Loucy (cell line): ENCODE measurements at regions not wholly inside any gene's neighbourhood (a gene's known extent, or its start where the extent isn't known, plus 50 kb on each side); places are given as distances from the start of the nearest gene placed in this dataset.
"Not testable (repeated sequence)": the region's sequence is repeated elsewhere in the genome, so short reads cannot be mapped to it uniquely, and the experiment has no call there.

Experiments
- H2AFZ ChIP-seq: fragments of 200-600 bp; sonication (generic); 2 replicates; pipeline ENCODE4 v1.6.0; 2016; ENCODE audit warnings: antibody characterized with exemption, mild to moderate bottlenecking, low read length, moderate library complexity
- H3F3A ChIP-seq: fragments of 200-600 bp; 2 replicates; pipeline ENCODE4 v1.6.0; 2016; ENCODE audit warnings: antibody characterized with exemption, low read depth, mild to moderate bottlenecking
- H3K27me3 ChIP-seq: fragments of 200-600 bp; sonication (generic); 2 replicates; pipeline ENCODE4 v1.6.1; 2014; ENCODE audit warnings: low read length, mild to moderate bottlenecking; ENCODE audit not compliant: insufficient read depth, poor library complexity, severe bottlenecking
- H3K36me3 ChIP-seq: fragments of 200-600 bp; sonication (generic); 2 replicates; pipeline ENCODE4 v1.6.1; 2016; ENCODE audit warnings: low read length; ENCODE audit not compliant: insufficient read depth
- H3K4me1 ChIP-seq: fragments of 200-600 bp; sonication (generic); 2 replicates; pipeline ENCODE4 v1.5.1; 2014; ENCODE audit warnings: low read length, mild to moderate bottlenecking; ENCODE audit not compliant: insufficient read depth, poor library complexity, severe bottlenecking
- H3K4me2 ChIP-seq: fragments of 200-600 bp; sonication (generic); 2 replicates; pipeline ENCODE4 v1.6.0; 2014; ENCODE audit warnings: antibody characterized with exemption, low read length, low read depth, mild to moderate bottlenecking; ENCODE audit not compliant: poor library complexity, severe bottlenecking
- H3K4me3 ChIP-seq: fragments of 200-600 bp; sonication (generic); 2 replicates; pipeline ENCODE4 v1.5.1; 2014; ENCODE audit warnings: low read length, mild to moderate bottlenecking, mixed read lengths; ENCODE audit not compliant: poor library complexity, severe bottlenecking
- H3K79me2 ChIP-seq: fragments of 200-600 bp; sonication (generic); 2 replicates; pipeline ENCODE4 v1.6.1; 2014; ENCODE audit warnings: low read length; ENCODE audit not compliant: insufficient read depth
- H3K9ac ChIP-seq: fragments of 200-600 bp; sonication (generic); 2 replicates; pipeline ENCODE4 v1.6.0; 2014; ENCODE audit warnings: mild to moderate bottlenecking, low read depth, low read length, moderate library complexity; ENCODE audit not compliant: poor library complexity, severe bottlenecking
- H3K9me2 ChIP-seq: fragments of 200-600 bp; sonication (generic); replicated peaks from 2 replicates; pipeline ENCODE4 v1.6.1; 2016; ENCODE audit warnings: low read depth, low read length, mixed read lengths
- H3K9me3 ChIP-seq: fragments of 200-600 bp; sonication (generic); 2 replicates; pipeline ENCODE4 v1.6.1; 2014; ENCODE audit warnings: mild to moderate bottlenecking, antibody characterized with exemption, low read length, low read depth; ENCODE audit not compliant: insufficient read depth
- H4K20me1 ChIP-seq: fragments of 200-600 bp; sonication (generic); 2 replicates; pipeline ENCODE4 v1.6.0; 2014; ENCODE audit warnings: antibody characterized with exemption, low read length, mild to moderate bottlenecking; ENCODE audit not compliant: insufficient read depth, poor library complexity, severe bottlenecking
- CTCF ChIP-seq: fragments of 200-600 bp; sonication (generic); conservative IDR thresholded peaks from 2 replicates; pipeline ENCODE4 v1.5.1; 2014; ENCODE audit warnings: mild to moderate bottlenecking, antibody characterized with exemption, low read length
- EZH2phosphoT487 ChIP-seq: fragments of 200-600 bp; IDR thresholded peaks from 2 replicates; pipeline ENCODE4 v1.6.1; 2018; ENCODE audit warnings: antibody characterized with exemption, mild to moderate bottlenecking, moderate library complexity, borderline replicate concordance

- Histone ChIP-seq H3F3A (no peaks in the 10 kb centered on the region), H4K20me1 (no peaks in the 10 kb centered on the region), H3K79me2 (no peaks in the 10 kb centered on the region), H3K4me3 (no peak overlapping the region), H3K9ac (no peak overlapping the region), H3K9me3 (no peaks in the 10 kb centered on the region), H2AFZ (no peak overlapping the region), H3K36me3 (no peaks in the 10 kb centered on the region), H3K4me1 (peaks cover 39% of the 10 kb centered on the region), H3K4me2 (no peak overlapping the region), H3K9me2 (no peaks in the 10 kb centered on the region), H3K27me3 (no peaks in the 10 kb centered on the region)
- no peak for TF ChIP-seq CTCF
- TF ChIP-seq EZH2phosphoT487 = no peak
Observed at GRCh38 chr2:177001334-177001733, 211.3 kb upstream of the HNRNPA3 start.

- no peaks in the 10 kb centered on the region for H3K27me3 ChIP-seq
- no peaks in the 10 kb centered on the region for H3K79me2 ChIP-seq
- no peak overlapping the region for H2AFZ ChIP-seq
- H3K4me2 ChIP-seq = no peak overlapping the region
- no peaks in the 10 kb centered on the region for H3K36me3 ChIP-seq
- H3K9me3 ChIP-seq = no peaks in the 10 kb centered on the region
- TF ChIP-seq EZH2phosphoT487 = no peak
- no peak for TF ChIP-seq CTCF
- H3K4me1 ChIP-seq = peaks cover 25% of the 10 kb centered on the region
- H3K9ac ChIP-seq = no peak overlapping the region
- no peaks in the 10 kb centered on the region for H4K20me1 ChIP-seq
- H3K9me2 ChIP-seq = no peaks in the 10 kb centered on the region
- H3K4me3 ChIP-seq = no peak overlapping the region
- no peaks in the 10 kb centered on the region for H3F3A ChIP-seq
Observed at GRCh38 chr2:177002983-177003382, 209.6 kb upstream of the HNRNPA3 start.

- H3K27me3 ChIP-seq, H3F3A ChIP-seq, H3K9me3 ChIP-seq, H2AFZ ChIP-seq, H3K36me3 ChIP-seq, H3K4me2 ChIP-seq, H3K79me2 ChIP-seq, H3K4me1 ChIP-seq, H3K9ac ChIP-seq, H4K20me1 ChIP-seq, H3K9me2 ChIP-seq, H3K4me3 ChIP-seq: not testable (repeated sequence)
Observed at GRCh38 chr2:177007726-177008125, 204.9 kb upstream of the HNRNPA3 start.

GRCh38 chr2:177008662-177009061 lies 203.9 kb upstream of the HNRNPA3 start:
- not testable (repeated sequence) for H3K79me2 ChIP-seq, H3F3A ChIP-seq, H3K4me3 ChIP-seq, H3K4me1 ChIP-seq, H3K36me3 ChIP-seq, H3K9ac ChIP-seq, H3K27me3 ChIP-seq, H3K9me3 ChIP-seq, H4K20me1 ChIP-seq, H3K4me2 ChIP-seq, H3K9me2 ChIP-seq, H2AFZ ChIP-seq
